GM18870 (cell line): ENCODE measurements at regions not wholly inside any gene's neighbourhood (a gene's known extent, or its start where the extent isn't known, plus 50 kb on each side); places are given as distances from the start of the nearest gene placed in this dataset.
"Not testable (repeated sequence)": the region's sequence is repeated elsewhere in the genome, so short reads cannot be mapped to it uniquely, and the experiment has no call there.

Source experiments
- ATAC-seq: cut with Tn5 transposase; IDR thresholded peaks from one replicate; pipeline ENCODE4 v1.9.1; 2021; ENCODE audit warnings: moderate library complexity; ENCODE audit not compliant: unreplicated experiment

DNA sequence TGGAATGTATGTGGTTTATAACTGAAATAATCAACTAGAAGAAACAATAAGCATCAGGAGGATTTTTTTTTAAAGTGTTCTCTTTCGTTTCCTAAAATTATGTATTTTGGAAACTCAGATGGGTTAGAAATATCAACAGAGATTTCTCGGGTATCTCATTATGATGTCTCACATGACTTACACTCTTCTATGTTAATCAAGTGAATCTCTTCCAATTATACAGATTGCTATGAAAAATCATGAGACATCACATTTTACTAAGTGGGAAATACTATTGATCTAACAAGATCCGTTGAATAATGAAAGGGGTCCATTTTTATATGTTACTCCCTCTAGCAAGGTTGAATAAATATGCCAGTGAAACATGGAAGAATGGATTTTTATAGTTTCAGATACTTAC is 54.7 kb upstream of the NRIP1 start:
- ATAC-seq: no peak

DNA sequence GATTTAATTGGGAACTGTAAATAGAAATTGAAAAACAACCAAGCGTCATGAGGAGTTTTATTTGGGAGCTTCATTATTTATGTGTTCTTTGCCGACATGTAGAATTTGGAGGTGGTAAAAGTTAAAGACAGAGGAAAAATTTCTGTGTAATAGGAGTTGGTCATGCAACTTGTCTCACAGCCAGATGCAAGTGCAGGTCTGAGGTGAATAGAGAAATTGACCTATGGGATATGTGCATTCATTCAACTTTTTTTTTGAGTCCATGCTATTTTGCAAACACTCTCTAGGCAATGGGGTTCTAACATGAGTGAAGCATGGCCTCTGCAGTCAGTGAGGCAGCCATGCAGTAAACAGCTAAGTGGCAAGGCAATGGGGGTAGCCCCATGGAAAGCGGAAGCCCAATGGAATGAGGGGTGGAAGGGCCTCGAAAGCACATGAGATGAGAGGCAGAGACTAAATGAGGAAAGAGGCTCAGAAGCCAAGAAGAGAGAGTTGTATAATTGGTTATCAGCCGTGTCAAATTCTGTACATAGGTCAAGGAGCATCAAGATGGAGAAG is 56.4 kb upstream of the NRIP1 start:
- ATAC-seq: no peak

DNA sequence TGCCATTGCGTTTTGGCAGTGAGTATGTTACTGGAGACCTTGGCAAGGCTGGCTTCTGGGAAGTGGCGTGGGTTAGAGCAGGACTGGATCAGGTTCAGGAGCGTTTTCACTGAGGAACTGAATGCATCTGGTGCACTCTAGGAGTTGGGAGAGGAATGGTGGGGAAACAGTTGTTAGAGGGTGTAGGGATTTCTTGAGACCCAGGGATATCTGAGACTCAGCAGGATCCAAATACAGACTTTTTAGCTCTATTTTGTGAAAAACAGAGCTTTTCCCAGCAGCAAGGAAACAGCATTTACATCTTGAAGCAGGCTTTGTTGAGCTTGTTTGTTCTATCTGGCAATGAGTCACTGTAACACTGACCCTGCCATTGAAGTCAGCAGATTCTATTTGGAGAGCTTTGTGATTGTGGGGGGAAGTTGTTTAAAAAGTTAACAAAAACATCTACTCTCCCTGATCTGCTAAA is 56.9 kb upstream of the NRIP1 start:
- no peak for ATAC-seq

DNA sequence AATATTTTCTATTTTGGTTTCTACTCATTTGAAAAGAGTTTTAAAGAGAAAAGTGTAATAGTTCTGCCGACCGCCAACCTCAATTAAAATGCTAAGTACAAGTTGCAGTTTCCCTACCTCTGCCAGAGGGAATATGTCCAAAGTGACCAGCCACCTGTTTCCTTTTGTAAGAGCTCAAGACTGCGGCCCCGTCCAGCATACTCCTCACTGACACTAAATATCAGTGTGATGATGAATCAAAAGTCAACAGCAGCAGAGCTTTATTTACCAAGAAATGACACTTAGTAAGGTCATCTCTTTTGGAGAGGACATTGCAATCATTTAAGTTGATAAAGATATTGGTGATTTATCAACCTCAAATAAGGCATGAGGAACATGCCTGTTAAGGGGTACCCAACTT is 57.4 kb upstream of the NRIP1 start:
- no peak for ATAC-seq

DNA sequence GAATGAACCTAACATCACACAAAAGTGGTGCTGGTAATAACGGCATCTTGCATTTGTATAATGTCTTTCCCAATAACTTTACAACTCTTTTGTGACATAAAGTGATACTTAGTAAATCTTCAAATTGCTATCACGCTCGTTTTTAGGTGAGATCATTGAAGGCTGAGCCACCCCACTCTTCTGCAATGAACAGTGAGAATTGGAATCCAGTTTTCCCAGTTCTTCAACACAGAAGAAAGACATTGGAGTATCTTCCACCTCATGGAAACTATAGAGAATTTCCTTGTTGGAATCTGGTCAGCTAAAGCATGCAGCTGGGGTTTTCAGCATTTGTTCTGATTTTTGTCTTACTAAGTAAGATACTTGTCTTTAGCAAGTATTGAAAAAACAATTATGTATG is 59.9 kb upstream of the NRIP1 start:
- no peak for ATAC-seq

DNA sequence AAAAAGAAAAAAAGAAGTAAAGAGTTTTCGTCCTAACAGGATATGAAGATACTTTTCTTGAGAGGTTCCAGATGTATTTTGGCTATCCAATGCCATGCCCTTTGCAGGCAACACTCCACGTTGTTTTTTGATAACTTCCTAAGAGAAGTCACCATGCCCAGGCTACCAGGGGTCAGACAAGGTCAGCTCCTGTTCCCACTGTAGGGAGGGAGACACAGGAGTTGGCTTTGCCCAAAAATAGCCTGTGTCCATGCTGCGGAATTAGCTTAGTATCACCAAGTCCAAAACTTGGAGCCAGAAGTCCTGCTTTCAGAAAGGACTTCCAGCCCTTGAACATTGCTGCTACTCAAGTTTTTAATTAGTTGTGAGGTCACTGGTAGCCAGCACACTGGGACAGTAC is 62.1 kb upstream of the NRIP1 start:
- no peak for ATAC-seq

DNA sequence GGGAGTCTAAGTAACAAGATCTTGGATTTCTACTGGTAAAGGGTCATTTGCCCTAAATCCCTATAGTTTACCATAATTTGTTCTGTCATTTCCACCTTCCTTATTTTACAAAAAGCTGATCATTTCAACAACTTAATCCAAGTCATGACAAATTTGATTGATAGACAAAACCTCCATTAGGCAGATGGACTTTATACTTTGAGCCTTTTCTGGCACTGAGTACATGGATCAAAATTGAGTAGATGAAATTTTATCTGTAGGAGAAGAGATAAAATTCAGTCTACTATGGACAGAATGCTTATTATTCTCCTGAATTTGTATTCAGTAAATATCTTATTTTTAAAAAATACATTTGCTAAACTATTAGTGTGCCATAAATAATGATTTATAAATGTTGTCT is 62.6 kb upstream of the NRIP1 start:
- no peak for ATAC-seq

DNA sequence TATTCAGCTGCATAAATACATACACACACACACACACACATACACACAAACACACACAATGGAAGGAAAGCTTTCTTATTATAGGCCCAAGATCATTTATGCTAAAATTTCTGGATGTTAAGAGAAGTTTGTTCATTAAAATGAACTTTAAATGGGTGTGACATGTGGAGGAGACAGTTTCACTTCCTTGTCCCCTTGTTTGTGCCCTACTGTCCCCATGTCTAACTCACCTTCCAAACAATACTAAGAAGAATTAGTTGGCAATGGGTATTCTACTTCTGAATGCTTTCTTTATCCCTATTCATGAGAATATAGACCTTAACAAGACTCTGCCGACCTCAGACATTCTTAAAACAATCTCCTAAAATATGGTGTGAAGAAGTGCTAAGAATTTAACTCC is 63.5 kb upstream of the NRIP1 start:
- ATAC-seq: no peak

DNA sequence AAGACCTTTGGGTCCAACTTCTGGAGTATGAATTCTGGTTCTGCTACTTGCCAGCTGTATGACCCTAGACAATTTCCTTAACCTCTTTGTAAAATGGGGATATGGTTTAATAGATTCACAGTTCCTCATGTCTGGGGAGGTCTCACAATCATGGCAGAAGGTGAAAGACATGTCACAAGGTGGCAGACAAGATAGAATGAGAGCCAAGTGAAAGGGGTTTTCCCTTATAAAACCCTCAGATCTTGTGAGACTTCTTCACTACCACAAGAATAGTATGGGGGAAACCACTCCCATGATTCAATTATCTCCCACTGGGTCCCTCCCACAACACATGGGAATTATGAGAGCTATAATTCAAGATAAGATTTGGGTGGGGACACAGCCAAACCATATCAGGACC is 63.9 kb upstream of the NRIP1 start:
- not testable (repeated sequence) for ATAC-seq

DNA sequence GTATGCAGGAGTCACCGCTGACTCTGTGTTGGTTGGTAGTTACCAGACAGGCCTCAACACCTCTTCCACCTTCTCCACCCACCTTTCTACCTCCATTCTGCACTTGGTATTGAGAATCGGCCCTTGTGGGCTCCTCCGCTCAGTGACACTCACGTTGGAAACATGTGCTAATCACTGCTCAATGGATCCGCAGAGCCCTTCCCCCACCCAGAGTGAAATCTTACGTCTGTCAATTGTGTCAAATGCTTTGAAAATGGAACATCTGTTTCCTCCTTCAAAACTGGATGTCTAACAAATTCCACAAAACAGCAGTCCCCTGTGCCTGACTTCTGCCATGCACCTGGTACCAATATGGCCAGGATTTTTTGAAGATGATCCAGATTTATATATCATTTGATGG is 65.5 kb upstream of the NRIP1 start:
- no peak for ATAC-seq

DNA sequence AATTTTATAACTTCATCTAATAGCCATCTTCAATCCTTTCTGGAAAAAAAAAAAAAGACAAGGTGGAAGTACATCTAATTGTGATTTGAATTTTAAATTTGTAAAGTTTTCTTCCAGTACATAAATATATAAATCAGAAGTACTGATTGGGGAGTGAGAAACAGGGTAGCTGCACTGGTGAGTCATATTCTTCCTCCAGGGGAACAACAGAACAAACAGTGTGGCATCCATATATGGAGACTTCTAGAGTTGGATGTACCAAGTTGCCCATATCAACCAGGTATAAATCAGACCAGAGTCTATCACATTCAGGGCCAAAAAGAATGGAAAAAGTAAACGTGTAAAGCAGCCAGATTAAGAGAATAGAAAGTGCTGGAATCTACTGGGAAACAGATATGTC is 66.0 kb upstream of the NRIP1 start:
- ATAC-seq: no peak

DNA sequence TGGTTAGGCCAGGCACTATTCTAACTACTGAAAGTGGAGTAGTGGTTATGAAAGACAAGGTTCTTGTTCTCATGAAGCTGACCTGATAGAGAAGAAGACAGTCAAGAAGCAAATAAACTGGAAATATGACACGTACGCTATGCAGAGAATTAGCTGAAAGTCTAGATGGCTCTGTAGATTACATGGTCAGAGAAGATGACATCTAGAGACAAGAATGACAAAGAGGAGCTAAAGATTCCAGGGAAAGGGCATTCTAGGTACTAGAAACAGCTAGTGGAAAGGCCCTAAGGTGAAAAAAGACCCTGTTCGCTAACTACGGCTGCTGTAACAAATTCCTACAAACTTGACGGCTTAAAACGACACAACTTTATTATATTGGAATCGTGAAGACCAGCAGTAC is 68.0 kb upstream of the NRIP1 start:
- no peak for ATAC-seq

DNA sequence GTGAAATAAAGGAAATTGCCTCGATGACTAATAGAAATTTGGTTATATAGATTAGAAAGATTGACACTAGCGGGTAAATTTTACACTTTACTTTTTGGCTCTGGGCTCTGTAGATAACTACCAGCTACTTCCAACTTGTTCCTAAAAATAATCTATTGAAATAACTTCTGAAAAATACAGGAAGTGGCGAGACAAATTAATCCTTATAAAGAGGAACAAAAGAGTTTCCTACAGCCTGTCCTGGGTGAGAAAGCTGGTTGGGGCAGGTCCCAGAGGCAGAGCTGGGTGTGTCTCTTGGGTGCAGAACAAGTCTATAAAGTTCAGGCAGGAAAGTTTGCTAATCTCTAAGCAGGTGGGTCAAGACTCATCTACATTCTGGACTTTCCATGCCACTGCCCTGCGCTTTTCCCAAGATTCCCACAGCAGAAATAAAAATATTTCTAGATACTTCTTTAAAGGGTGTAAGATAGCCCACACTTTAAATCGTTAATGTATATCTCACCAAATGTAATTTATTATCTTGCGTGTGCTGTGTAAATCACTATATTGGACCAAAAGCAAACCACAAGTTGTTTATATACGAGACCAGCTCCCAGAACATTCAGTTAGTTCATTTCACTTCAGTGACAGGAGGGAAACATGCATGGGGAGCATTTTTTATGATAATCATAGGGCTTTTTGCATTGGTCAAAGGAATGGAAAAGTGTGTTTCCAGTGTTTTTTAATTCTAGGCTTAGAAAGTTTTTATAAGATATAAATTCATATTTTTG is 70.1 kb upstream of the NRIP1 start:
- no peak for ATAC-seq

DNA sequence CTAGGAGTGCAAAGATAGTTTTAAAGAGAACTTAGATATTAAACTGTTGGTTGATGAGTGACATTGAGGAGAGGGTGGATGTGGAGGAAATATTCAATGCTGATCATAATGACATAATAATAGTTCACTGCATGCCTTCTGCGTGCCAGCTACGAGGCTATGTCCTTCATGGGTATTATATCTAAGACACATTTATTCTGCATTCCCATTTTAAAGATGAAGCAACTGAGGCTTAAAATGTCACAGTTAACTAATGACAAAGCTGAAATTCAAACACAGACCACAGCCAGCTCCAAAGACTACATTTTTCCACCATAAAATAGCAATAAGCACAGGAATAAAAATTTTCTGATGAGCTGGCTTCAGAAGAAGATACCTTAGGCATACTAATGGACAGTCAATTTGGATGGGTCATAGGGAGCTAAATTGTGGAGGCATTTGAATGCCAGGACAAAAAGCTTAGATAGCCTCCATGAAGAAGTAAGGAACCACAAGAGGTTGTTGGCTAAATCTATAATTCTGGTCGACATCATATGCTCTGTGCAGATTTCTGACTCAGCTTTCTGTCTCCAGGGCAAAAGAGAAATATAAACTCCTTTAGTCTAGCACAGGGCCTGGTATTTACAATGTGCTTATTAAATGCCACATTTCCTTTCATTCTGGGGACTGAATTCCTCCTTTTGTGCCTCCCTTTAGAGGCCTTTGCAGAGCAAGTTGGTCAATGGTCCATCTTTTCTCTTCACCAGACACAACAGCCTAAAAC is 71.2 kb upstream of the NRIP1 start:
- ATAC-seq: no peak

DNA sequence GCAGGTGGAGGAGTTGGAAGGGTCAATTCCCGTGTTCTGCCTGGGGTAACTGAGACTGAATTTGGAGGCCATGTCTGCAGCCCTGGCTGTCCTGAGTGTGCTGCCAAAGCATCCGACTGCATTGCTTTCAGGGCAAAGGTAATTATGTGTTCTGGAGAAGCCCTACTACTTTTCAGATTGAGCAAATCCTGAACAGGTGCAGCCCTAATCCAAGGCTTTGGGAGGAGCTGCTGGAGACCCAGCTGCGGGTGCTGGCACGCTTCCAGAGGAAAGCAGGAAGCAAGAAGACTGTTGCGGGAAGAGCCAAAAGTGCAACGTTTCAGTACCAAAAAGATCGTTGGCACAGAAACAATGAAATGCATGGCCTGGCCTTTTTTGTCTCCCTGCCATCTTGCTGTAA is 73.7 kb upstream of the NRIP1 start:
- ATAC-seq: no peak

DNA sequence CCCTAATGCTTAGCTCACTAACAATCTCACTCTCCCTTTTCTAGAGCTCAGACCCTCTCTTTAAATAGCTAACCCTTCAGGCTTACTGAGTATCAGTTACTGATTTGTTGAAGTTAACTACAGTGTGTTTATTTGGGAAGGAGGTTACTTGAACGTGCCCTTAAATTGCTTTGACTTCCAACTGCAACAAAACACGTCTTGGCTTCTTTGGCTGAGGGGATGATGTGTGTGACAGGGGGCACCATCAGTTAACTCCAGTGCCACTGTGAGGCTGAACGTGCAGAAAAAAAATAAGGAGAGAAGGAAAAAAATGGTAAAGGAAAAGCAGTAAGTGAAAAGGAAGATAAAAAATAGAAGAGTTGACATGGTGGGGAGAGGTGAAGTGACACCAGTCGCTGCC is 75.1 kb upstream of the NRIP1 start:
- no peak for ATAC-seq

DNA sequence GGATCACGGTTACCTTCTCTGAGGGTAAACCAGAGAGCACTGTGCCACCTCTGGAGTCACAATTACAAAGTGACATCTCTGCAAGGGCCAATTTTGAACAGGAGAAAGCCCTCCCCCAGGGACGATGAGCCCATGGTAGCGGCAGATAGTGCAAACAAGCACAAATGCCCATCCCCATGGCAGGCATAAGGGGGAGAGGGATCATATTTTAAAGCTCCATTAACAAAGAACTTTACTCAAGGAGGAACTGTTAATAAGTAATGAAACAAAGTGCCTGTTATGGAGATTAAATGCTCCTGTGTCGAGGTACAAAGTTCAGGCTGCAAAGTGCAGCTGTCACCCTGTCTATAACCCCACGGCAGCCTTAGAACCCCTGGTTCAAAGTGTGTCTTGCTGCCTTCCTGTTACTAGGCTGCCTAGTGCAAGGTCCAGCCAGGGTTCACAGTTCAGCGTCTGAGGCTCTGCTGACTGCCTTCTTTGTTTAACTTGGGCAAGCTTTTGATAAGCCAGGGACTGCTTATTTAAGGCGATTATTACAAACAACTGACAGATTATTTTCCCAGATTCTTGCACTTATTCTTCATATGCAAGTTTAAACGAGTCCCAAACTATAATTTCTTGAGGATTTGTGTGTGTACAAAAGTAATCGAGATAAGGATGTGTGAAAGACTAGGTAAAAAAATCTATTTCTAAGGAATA is 75.7 kb upstream of the NRIP1 start:
- peak; percentile 60 for ATAC-seq

DNA sequence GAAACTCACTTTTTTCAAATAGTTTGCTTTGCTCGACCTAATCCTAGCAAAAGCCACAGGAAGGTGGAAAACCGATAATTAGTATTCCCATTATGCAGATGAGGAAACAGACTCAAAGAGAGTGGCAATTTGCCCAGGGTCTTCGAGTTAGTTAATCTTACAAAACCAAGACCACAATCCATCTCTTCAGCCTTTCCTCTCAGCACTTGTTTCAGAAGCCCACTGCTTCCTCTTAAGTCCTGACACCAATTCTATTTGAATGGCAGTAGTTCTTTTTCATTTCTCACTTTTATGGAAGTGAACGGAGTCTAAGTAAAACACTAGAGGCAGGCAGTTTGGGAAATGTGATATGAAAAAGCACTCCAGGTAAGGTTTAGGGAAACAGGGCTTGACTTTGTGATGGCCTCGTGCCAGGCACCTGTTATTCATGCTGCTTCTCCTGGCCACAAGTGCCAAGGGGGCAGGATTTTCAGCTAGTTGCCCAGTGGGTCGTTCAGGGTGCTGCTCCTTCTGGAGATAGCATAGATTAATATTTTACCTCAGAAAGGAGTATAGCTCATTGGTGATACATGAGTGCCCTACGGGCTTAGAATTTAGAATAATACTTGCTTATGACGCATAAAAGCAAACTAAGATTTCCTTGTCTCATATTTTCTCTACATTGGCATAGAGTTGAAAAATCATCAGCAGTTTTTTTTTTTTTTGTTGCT is 76.6 kb upstream of the NRIP1 start:
- ATAC-seq: no peak

DNA sequence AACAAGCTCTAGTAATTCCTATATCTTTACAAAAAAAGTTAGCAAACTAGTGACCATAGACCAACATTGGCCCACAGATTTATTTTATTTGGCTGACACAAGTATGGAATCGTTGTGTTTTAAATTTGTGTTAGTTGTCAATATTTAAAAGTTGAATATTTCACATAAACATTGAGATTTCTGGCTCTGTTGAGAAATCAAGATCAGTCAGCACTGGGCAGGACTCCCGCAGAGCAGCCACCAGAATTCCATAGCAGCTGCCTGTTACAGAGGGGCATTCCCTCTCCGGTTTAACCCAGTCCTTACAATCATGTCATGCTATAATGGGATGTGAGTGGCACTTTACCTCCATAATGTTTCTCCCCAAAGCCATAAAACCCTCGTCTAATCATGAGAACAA is 79.2 kb upstream of the NRIP1 start:
- no peak for ATAC-seq

DNA sequence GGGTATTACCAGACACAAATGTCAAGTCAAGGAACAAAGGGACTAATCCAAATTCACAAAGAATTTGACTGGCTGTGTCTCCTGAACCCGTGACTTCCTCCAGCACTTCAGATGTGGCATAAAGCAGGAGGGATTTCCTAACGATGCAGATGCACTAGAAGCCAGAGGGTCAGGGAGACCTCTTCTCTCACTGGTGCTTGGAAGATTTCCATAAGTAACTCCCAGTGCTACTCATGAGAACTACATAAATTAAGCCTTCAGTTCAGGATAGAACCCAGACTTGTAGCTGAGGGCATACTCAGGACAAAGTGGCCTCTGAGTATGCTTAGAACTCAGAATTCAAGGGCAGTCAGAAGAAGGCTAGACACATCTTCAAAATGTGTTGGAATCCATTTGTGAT is 83.6 kb upstream of the NRIP1 start:
- ATAC-seq: no peak

DNA sequence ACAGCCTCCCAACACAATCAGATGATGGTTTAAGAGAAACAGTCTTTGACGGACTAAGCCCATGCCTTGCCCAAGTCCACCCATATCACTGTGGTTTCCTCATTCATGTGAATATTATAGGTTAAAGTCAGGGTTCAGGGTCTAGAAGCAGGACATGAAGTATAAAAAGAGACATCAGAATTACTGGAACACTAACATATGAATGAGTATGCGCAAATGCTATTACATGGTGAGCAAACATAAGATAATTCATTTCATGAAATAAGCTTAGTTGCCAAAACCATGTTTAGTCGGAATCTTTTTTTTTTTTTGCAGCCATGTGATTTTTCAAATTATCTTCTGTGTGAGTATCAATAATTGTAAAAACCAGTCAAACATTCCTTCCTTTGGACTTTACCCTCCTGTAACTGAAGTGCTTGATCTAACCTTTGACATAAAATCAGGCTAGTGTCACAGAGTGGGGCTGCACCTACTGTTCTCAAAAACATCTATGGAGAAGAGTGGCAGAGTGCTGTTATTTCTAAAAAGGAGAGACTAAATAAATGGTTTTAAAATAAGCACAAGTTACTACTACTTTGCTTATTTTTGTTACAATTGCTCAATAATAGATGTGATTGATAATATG is 84.9 kb upstream of the NRIP1 start:
- no peak for ATAC-seq
